ENCODE measurements at regions not wholly inside any gene's neighbourhood (a gene's known extent, or its start where the extent isn't known, plus 50 kb on each side); places are given as distances from the start of the nearest gene placed in this dataset.
A peak's percentile ranks its signal among the peaks of the same experiment; 100 is the strongest.

GRCh38 chr2:65818873-65819451 is 386.6 kb upstream of the SPRED2 start:
- no peak for DNase-seq

GRCh38 chr2:65813631-65814173 is 381.3 kb upstream of the SPRED2 start:
- DNase-seq: no peak

- no peak for DNase-seq
These were observed 380.5 kb upstream of the SPRED2 start for GRCh38 chr2:65812887-65813286.

GRCh38 chr2:65807942-65808341 is 375.5 kb upstream of the SPRED2 start:
- no peak for DNase-seq

GRCh38 chr2:65804777-65805176 is 372.4 kb upstream of the SPRED2 start:
- DNase-seq: no peak

GRCh38 chr2:65802298-65802942 is 370.0 kb upstream of the SPRED2 start:
- DNase-seq: no peak

GRCh38 chr2:65800998-65801397 is 368.6 kb upstream of the SPRED2 start:
- DNase-seq: no peak

GRCh38 chr2:65799141-65799854 is 366.9 kb upstream of the SPRED2 start:
- DNase-seq: no peak

GRCh38 chr2:65798641-65799040 is 366.2 kb upstream of the SPRED2 start:
- no peak for DNase-seq

GRCh38 chr2:65794994-65795393 is 362.6 kb upstream of the SPRED2 start:
- no peak for DNase-seq

GRCh38 chr2:65791404-65791975 is 359.1 kb upstream of the SPRED2 start:
- no peak for DNase-seq

GRCh38 chr2:65790676-65790935 is 358.2 kb upstream of the SPRED2 start:
- no peak for DNase-seq

GRCh38 chr2:65789923-65790675 is 357.7 kb upstream of the SPRED2 start:
- no peak for DNase-seq

GRCh38 chr2:65788556-65788955 is 356.2 kb upstream of the SPRED2 start:
- DNase-seq: peak; percentile 12

- no peak for DNase-seq
These were observed 354.4 kb upstream of the SPRED2 start for GRCh38 chr2:65786765-65787164.

- DNase-seq: no peak
These were observed 353.8 kb upstream of the SPRED2 start for GRCh38 chr2:65786007-65786717.

- no peak for DNase-seq
These were observed 350.7 kb upstream of the SPRED2 start for GRCh38 chr2:65782996-65783650.

GRCh38 chr2:65782186-65782585 is 349.8 kb upstream of the SPRED2 start:
- DNase-seq: no peak

- DNase-seq: no peak
These were observed 349.4 kb upstream of the SPRED2 start for GRCh38 chr2:65781756-65782155.

GRCh38 chr2:65779021-65779420 is 346.6 kb upstream of the SPRED2 start:
- no peak for DNase-seq

GRCh38 chr2:65778137-65778536 is 345.7 kb upstream of the SPRED2 start:
- no peak for DNase-seq

GRCh38 chr2:65775839-65776238 is 343.4 kb upstream of the SPRED2 start:
- no peak for DNase-seq

Measured in DMS 273 treated with DMSO at 0.1 percent for 48 hours (cell line).